GM21786 (cell line): ENCODE measurements at regions not wholly inside any gene's neighbourhood (a gene's known extent, or its start where the extent isn't known, plus 50 kb on each side); places are given as distances from the start of the nearest gene placed in this dataset.

ENCODE experiments used
- ATAC-seq: cut with Tn5 transposase; IDR thresholded peaks from one replicate; pipeline ENCODE4 v1.9.1; 2021; ENCODE audit not compliant: unreplicated experiment

GRCh38 chr5:120988941-120989340, 524.8 kb downstream of the PRR16 start:
- ATAC-seq, result no peak

- ATAC-seq, result no peak
Measured at GRCh38 chr5:120991569-120991968, 527.5 kb downstream of the PRR16 start.

DNA sequence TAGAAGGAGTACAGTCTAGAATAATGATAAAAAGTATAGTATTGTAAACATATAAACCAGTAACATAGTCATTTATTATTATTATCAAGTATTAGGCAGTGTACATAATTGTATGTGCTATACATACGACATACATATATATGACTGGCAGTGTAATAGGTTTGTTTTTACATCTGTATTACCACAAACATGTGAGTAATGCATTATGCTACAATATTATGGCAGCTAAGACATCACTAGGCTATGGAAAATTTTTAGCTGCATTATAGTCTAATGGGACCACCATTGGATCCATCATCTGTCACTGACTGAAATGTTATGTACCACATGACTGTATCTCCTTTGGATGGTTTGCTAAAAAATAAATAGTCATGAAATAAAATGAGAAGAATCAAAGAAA, 530.0 kb downstream of the PRR16 start:
- ATAC-seq, result no peak

- no peak for ATAC-seq
Measured at GRCh38 chr5:120999550-120999949, 535.5 kb downstream of the PRR16 start.

DNA sequence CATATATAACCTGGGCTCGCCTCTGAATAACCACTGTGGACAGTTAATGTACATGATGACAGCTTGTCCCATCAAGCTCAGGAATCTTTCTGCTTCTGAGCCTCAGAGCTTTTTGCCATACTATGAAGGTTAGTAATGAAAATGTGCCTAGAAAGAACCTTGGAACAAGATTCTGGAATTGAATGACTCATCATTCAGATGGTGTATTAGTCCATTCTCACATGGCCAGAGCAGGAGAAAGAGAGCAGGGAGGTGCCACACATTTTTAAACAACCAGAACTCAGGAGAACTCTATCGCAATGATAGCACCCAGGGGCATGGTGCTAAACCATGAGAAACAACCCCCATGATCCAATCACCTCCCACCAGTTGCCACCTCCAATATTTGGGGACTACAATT, 542.1 kb downstream of the PRR16 start:
- ATAC-seq, result no peak

- ATAC-seq, result no peak
Measured at GRCh38 chr5:121008041-121008440, 543.9 kb downstream of the PRR16 start.

DNA sequence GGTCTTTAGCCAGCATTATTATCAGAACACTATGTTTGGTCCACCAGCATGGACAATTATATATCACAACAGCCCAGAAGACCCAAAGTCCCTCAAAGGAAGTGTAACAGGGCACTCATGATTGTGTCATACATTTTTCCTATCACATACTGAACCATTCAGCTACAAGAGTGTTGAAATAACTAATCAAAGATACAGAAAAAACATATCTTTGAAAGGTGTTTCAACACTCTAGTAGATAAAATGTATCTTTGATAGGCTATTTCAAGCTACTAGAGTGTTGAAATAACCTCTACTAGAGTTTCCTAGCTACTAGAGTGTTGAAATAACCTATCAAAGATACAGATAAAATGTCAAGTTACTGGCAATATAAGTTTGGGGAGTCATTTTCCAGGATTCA, 545.0 kb downstream of the PRR16 start:
- ATAC-seq, result no peak

- ATAC-seq, result no peak
Measured at GRCh38 chr5:121018004-121018403, 553.9 kb downstream of the PRR16 start.

DNA sequence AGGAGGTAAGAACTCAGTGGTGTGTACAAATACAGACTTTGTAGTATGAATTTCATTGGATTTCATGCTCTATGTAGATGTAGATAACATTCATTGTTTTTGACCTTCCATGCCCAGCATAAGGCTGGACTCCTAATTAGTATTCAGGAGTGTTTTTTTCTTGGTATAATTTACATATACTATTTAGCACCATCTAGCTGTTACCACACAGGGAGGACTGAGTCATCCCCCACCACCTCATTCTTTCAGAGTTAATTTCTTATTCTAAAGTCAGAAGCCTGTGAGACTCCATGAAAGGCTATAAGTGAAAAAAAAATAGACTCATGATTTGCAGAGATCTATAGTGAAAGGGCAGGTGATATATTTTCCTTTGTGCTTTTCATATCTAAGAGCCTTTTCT, 555.0 kb downstream of the PRR16 start:
- ATAC-seq, result no peak

DNA sequence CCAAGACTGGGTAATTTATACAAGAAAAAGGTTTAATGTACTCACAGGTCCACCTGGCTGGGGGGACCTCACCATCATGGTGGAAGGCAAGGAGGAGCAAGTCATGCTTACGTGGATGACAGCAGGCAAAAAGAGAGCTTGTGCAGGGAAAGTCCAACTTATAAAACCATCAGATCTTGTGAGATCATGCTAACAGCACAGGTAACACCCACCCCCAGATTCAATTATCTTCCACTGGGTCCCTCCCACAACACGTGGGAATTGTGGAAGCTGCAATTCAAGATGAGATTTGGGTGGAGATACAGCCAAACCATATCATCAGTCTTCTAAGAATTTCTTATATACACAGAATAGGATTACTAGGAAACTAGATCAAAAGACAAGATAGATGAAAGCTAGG, 555.6 kb downstream of the PRR16 start:
- no peak for ATAC-seq

- no peak for ATAC-seq
Measured at GRCh38 chr5:121021681-121022080, 557.6 kb downstream of the PRR16 start.

DNA sequence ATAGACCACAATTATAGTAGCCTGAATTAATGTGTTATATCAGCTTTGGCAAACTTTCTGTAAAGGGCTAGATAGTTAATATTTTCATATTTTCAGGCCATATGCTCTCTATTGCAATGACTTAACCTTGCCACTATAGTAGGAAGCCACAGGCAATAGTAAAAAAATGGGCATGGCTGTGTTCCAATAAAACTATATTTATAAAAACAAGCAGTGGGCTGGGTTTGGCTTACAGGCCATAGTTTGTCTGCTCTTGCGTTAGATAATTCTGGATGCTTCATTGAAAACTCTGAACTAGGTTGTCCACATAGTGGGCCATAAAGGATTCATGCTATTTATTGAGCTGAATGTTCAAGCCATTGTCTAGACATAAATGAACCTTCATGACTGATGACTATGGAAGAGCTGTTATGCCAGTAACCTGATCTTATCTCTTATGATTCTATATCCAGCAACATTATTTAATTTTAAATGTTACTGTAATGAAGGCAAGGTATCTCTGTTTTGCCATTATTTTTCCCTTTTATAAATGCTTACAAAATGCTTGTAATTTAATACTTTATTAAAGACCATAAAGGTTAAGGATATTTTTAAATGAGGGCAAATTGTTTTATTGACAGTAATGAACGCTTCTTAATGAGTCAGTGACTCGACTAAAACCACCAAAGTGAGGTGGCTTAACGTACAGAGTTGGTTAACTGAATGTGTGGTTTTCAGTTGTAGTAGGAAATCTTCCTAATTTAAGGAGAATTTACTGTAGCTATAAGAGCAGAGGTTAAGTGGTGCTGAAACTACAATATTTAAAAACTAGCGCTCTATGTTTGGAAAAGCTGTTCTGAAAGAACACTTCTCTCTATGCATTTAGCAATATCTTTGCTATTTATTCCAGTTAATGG, 560.6 kb downstream of the PRR16 start:
- no peak for ATAC-seq

- no peak for ATAC-seq
Measured at GRCh38 chr5:121025671-121026070, 561.6 kb downstream of the PRR16 start.

- ATAC-seq, result no peak
Measured at GRCh38 chr5:121027636-121028035, 563.5 kb downstream of the PRR16 start.

DNA sequence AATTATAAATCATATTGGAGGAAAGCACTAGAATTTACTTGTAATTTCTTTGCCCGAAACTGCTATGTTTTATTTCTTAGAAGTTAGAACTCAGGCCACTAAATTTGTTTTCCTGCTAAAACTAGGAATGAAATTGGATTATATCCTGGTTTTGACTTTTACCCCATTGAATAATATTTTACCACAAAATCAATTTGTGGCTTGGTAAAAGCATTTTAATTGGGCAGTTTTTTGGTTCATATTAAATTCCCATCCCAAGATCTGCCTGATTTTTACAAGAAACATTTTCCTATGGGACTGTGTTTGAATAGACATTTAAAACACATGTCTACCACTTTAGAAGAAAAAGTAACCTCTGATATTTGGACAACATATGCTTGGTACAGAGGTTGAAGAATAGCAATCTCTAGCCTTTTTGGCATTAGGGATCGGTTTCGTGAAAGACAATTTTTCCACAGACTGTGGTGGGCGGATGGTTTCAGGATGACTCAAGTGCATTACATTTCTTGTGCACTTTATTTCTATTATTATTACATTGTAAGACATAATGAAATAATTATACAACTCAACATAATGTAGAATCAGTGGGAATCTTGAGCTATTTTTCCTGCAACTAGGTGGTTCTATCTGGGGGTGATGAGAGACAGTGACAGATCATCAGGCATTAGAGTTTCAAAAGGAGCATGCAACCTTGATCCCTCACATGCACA, 565.6 kb downstream of the PRR16 start:
- no peak for ATAC-seq

GRCh38 chr5:121031491-121031890, 567.4 kb downstream of the PRR16 start:
- ATAC-seq, result no peak

DNA sequence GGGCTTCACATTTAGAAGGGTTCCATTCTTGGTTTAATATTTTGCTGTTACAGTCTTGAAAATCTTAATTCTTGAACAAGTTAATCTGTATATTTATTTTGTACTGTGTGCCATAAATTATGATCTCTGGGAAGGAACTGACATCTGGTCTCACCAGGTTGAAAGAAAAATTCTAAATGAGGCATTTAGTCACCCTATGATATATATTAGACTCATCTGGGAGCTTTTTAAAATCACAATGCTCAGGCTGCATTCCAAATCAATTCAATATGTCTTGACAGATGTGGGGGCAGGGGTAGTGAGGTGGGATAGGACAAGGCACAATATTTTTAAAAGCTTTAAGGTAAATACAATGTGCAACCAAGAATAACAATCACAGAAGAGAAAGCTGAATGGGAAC, 569.2 kb downstream of the PRR16 start:
- ATAC-seq, result no peak

GRCh38 chr5:121038438-121038837, 574.3 kb downstream of the PRR16 start:
- no peak for ATAC-seq

GRCh38 chr5:121049971-121050370, 585.9 kb downstream of the PRR16 start:
- ATAC-seq, result no peak

DNA sequence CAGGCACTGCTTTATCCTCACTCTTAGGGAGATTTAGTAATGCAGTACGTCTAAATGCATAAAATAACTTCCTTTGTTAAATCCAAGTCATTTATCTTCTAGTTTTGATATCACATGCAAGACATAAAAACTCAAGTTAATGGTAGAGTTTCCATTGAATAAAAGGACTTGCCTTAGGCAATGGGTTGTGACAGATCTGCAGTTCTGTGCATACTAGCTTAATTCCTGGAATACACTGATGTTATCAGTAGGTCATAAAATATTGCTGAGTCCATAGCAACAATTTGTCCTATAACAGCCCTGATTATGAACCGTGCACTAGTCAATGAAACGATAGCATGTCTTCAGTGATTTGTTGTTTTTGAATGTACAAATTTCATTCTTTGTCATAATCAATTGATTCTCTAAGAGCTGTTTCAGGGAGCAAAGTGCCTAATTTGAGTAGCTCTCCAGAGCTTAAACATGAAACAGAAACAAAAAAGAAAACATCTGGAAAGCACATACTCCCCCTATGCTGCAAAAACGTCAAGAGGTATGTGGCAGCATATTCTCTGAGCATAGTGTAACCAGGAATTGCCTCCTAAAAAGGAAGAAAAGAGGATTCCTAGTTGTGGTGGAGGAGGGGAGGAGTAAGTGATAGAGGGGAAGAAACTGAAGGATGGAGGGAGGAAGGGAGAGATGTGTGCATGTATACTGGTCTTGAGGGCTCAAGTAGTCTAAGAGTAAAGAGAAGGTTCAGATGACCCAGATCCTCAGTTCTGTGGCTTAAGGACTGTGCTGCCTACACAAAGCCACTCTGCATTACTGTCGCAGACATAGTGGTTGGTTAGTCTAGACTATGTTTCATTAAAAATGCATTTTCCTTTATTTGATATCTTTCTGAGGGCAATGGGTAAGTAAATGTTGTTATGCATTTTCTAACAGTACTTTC, 589.2 kb downstream of the PRR16 start:
- no peak for ATAC-seq

DNA sequence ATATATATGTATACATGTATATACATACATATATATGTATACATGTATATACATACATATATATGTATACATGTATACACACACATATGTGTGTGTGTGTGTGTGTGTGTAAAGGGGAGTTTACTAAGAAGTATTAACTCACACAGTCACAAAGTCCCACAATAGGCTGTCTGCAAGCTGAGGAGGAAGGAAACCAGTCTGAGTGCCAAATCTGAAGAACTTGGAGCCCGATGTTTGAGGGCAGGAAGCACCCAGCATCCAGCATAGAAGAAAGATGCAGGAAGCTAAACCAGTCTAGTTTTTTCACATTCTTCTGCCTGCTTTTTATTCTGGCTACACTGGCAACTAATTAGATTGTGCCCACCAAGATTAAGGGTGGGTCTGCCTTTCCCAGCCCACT, 591.5 kb downstream of the PRR16 start:
- no peak for ATAC-seq
